ENCODE measurements at regions not wholly inside any gene's neighbourhood (a gene's known extent, or its start where the extent isn't known, plus 50 kb on each side); places are given as distances from the start of the nearest gene placed in this dataset.

DNA sequence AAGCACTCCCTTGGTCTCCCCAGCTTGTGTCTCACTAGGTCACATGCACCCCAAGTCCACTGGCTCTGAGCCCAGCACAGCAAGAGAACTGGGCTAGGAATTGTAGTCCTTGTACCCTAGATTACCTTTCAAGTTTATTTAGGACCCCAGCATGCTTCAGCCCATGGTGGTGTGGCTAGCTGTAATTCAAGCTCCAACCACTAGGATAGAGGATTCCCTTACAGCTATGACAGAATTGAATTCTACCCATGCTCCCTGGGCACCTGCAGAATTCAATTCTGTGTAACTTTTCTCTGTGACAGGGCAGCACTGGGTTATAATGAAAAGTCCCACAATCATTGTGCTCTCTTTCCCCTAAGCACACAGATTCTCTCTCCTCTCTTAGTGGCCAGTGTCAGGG, 253.8 kb upstream of the DMD start:
- no peak for DNase-seq

DNA sequence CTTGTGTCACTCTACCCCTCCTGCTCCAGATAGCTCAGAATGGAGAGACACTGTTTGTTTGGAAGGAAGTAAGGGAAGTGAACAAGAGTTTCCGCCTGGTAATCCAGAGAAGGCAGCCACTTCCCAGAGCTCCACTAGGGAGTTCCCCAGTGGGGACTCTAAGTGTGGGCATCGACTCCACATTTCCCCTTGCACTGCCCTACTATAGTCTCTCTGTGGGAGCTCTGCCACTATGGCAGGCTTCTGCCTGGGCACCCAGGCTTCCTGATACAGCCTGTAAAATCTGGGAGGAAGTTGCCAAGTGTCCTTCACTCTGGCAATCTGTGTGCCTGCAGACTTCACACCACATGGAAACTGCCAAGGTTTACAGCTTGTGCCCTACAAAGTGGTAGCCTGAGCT, 245.8 kb upstream of the DMD start:
- no peak for DNase-seq

DNA sequence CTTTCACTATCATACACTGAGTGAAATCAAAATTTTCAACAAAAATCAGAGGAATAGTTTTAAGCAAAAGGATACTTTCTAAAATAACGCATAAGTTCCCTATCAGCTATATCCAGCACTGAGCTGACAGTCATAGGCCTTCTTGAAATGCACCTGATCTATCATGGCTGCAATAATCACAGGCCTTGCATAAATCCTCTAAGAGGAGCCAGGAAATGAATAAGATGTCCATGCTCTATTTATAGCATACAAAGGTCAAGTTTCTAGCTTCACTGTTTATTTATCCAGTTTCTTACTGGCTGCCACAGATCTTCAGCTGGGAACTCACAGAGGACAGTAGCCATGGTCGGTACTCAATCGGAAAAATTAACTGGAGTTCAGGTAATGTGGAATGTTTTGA, 235.9 kb upstream of the DMD start:
- no peak for DNase-seq

DNA sequence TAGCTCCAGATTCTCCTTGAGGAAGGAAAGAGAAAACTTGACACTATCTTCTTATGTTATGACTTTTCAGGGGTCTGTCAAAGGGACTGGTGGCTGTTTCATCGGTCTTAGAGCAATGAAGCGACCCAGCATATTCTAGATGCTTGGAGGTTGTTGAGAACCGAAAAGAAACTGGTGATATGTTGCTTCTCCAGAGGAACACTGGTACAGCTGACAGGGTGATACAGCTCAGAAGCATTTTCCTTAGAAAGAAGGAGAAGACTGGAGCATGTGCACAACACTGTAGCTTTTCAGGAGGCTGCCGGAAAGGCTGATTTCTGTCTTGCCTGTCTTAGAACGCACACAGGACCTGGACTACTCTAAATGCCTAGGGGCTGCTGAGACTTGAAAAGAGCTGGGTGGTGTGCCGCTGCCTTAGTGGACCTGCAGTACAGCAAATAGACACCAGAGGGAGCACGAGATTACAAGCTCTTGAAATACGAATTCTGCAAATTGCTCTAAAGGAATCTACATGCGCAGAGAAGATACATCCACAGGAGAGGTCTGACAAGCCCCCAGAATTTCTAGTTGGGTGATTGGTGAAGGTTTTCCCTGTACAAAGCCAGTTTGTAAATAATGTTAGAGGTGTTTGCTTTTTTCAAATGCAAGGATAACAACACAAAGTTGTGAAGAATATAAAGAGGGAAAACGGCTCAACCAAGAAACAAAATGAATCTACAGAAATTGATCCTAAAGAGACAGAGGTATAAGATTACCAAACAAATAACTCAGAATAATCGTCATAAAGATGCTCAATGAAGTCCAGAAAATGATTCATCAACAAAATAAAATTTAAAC, 223.1 kb upstream of the DMD start:
- peak; percentile 1 for DNase-seq

DNA sequence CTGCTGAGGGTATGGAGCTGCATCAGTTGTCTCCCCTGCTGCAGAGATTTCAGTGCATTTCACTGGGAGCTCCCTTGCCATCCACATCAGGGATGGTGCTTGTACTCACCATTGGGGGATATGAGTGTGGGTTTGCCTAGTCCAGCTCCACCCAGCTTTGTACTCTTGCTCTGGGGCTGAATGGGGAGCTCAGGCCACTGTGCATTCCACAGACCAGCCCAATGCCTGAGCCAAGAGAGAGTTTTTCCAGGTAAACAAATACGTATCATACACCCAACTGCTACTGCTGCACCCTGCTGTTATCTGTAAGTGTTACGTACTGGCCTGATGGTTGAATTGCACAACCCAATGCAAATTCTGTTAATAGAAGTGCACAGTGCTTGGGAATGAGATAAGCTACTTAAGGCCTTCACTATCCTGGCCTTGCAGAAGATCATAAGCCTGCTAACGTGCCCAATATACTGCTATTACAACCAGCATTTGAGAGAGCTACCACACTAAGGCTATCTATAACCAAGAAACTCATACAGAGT, 205.0 kb upstream of the DMD start:
- no peak for DNase-seq

DNA sequence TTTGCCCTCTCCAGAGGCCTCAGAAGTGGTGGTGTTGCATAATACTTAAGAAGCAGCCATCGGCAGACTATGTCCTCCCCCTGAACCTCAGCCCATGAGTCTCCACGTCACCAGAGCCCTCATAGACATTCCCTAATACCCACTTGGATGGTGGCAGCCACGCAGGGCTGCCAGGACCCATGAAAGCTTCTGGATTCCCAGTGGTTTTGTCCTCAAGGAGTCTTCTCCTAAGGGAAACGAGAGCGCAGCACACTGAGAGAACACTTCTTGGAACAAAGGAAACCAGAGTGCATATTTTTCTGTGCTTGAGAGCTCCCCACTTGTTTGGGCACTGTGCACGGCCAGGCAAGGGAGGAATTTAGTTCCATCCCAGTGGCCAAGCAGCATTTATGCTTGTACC, 204.1 kb upstream of the DMD start:
- no peak for DNase-seq

DNA sequence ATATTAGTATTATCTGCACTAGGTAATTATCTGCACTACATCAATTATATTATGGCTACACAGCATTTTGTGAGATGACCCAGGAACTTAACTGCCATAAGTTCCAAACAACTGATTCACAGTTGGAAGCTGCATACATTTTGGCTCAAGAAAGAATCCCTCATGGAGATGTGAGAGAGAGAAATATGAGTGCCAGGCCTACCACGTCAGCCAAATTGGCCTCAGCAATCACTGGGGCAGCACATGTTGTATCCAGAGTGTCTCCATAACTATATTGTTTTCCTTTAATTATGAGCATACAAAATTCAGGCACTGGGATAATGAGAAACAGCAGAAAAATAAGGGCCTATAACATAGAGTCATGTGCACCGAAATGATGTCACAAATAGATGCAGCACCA, 174.2 kb upstream of the DMD start:
- DNase-seq, result no peak

DNA sequence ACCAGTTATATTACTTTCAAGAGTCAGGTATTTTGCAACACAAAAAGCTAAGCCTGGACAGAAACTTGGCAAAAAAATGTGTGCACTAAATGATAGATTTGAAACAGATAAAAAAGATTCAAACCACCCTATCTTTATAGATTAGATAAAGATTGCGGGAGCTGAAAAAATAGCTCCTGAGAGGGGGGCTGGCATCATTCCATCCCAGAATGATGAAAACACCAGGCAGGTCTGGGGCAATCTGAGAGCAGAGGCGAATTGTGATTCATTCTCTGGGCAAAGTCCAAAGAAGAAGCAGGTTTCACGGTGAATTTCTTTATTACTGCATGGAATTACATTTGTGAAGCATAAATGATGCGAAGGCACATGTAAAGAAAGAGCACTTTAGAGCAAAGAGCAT, 168.5 kb upstream of the DMD start:
- no peak for DNase-seq

DNA sequence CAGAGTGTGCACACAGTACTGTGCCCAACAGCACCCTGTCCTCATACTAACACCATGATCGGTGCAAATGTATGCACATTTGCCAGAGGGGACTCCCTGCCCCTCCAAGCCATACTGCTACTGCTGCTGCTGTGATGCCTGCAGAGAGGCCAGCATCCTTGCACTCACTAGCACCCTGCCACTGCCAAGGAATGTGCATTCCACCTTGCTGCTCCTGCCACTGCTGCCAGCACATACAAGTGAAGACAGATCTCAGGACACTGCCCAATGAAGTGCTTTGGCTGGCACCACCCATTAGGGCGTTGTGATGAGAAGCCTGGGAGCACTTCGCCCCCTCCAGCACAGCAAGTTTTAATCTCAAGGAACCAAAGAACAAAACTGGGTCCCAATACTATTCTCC, 146.3 kb upstream of the DMD start:
- no peak for DNase-seq

DNA sequence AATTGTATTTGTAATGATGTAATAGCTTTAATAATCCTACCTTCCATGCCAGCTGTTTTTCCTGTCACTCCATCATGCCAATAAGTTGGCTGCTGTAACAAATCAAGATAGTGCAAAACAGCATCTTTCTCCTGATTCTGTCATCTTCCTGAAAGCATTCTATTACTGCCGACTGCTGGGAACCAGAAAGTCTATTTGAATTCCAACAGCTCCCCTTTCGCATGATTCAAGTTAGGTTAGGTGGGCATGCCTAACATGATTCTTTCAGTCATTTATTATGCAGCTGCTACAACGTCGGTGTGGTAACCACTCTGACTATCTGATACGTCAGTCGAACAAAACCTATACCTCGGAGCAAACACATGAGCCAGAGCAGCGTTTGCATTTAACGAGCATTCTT, 127.9 kb upstream of the DMD start:
- peak; percentile 54 for DNase-seq

DNA sequence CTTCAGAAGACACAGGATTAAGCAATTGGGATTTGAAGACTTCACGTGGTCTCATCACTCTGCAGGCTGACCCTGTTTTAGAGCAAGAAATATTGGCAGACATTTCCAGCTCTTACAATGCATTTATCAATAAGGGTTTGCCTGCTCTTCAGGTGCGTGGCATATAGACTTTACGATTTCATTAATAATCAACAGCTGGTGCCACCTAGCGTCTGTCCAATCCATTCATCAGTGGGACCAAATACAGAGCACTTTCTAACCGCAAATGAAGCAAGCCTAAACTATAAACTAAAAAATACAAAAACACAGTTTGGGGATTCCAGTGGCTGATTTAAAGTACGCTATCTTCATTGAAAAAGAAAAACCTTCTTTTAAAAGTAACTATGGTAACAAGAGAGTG, 125.4 kb upstream of the DMD start:
- peak; percentile 21 for DNase-seq

DNA sequence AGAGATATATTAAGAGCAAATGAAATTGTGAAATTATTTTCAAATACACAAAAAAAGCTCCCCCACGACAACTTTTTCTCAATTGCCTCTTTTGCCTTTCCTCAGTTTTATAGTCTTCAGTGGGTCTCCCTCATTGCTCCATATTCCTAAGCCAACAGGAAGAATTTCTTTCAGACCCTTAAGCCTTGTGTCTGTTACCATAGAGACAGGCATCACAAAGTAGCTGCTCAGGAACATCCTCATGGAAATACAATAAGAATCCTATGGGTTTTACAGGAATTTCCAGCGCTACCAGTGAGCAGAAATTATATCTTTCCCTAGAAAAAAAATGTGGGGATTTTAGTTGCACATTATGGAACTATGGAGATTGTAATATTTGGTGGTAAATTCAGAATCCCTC, 121.9 kb upstream of the DMD start:
- DNase-seq, result no peak

DNA sequence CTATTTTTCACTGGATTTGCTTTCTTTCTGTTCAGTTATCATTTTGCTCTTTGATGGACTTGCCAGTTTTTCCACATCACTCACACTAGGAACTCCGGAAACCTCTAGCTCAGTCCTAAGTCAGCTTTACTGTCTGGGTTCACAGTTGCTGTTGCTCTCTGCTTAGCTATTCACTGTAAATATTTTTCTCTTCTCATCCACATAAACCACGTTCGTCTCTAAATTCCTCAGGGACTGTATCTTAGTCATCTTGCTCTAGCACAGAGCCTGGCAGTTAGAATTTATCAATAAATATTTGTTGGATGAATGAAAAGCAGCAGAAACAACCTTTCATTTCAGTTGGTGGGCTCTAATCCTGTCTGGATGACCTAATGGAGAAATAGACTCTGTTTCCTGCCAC, 119.4 kb upstream of the DMD start:
- no peak for DNase-seq

DNA sequence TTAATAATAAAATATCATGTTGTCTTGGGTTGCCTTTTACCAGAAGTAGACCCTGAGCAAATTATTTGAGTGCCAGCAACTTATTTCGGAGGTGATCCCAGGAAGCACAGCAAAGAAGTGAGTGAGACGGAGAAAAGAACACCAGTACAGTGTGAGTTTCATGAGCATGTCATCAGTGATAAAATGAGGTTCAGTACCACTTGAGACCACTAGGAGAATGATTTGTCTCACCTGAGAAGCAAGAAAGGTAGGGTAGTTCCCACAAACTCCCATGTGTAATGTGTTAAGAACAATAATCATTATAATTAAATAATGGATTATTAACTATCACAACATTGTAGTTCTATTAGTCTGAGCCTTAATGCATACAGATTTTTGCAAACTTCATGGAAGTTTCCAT, 112.8 kb upstream of the DMD start:
- DNase-seq, result no peak

DNA sequence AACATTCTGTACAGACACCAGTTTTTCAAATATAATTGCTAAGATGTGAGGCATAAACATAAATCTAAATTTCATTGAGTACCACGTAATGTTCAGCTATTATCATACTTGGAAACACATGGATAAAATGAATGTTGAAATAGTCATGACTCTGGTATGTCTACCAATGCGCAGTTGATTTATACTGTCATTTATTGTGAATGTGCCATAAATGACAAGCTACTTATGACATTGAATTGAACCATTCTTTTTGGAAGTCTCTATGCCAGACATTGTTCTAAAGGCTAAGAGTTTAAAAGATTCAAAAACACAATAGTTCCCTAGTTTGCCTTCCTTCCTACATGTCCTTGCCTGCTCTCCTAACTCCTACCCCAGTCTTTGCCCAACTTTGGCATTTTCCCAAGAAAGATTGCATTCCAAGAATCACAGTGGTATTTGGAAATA, 96.6 kb upstream of the DMD start:
- DNase-seq, result no peak

DNA sequence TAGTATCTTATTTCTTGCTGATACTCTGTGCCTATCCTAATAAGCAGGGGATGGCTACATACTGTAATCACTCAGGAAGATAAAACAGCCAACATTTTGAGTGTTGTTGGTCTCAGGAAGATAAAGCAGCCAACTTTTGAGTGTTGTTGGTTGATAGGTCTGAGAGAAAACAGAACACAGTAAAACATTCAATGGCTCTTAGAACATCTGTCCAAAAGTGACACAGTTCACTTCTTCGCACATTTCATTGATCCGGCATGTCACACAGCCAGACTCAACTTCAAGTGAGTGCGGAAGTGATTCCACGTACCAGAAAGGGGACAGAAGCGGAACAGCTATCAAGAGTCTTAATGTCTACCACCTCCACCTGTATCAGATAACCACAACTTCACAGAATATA, 87.3 kb upstream of the DMD start:
- no peak for DNase-seq

DNA sequence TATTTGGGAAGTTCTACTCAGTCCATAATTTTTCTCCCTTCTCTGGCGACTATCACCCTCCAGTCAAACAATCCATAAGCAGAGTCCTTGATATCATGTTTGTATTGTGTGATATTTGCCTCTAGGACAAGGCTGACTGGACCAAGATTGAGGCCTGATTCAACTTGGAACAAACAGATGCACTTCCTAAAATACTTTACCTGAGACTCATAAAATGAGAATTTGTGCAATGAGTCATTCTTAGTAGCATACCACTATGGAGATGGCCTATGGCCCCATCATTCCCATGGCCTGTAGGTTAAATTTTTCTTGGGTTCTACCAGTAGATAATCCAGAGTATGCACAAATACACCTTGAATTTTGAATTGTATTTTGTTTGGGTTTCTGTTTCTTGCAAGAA, 74.2 kb upstream of the DMD start:
- no peak for DNase-seq

DNA sequence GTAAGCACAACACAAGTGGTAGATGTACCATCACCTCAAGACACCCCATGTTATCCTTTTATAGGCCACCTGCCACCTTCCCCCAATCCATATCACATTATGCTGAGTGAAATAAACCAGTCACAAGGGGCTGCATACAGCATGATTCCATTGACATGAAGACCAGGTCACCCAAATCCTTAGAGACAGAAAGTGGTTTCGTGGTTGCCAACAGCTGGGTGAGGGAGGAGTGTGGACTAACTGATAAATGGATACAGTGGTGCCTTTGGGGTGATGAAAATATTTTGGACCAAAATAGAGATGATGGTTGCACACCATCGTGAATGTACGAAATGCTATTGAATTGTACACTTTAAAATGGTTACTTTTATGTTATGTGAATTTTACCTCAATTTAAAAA, 65.7 kb upstream of the DMD start:
- DNase-seq, result no peak

DNA sequence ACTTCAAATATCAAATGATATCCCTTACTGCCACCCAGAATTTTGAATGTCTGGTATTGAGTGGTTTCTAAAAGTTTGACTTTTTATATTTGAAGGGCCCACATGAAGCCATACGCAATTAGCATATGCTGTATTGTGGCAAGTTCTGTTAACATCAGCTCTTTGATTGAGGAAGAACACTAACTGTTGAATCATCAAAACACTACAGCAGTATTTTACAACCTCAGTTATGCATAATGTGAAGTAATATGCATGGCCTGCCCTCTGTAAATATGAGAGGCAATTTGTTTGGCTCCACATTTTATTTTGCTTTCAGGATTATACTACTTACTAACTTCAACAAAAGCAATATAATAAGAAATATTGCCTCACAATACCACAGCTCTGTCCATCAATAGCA, 62.2 kb upstream of the DMD start:
- DNase-seq, result no peak

DNA sequence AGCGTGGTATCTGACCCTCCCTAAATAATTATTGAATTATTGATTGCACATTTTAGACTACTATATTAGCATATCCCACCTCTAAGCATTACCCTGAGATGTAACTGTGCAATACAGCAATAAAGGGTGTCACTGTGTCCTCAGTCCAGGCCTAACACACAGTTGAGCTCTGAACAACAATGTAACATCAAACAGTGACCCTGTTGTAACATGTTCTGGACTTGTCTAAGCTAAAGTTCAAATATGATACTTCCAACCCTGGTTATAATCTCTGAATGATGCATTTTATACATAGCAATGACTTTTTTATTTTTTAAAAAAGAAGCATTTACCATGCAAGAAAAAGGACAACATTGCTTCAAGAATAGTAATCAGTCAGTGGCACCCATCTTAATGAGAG, 61.6 kb upstream of the DMD start:
- no peak for DNase-seq
